PFSK-1 (cell line): ENCODE measurements at regions not wholly inside any gene's neighbourhood (a gene's known extent, or its start where the extent isn't known, plus 50 kb on each side); places are given as distances from the start of the nearest gene placed in this dataset.

Experiments
- FOXP2 ChIP-seq: optimal IDR thresholded peaks from 2 replicates; pipeline ENCODE3; 2011; ENCODE audit warnings: borderline replicate concordance, control low read depth, inconsistent platforms; ENCODE audit not compliant: insufficient read depth; ENCODE audit errors: extremely low read length, extremely low read depth
- POLR2AphosphoS5 ChIP-seq: IDR thresholded peaks from 2 replicates; pipeline ENCODE4 v1.6.1; 2012; ENCODE audit warnings: low read depth, mild to moderate bottlenecking, control low read depth, low read length, moderate library complexity
- SIN3A ChIP-seq: IDR thresholded peaks from 2 replicates; pipeline ENCODE4 v1.6.1; 2012; ENCODE audit warnings: mild to moderate bottlenecking, low read length, moderate library complexity, borderline replicate concordance; ENCODE audit not compliant: insufficient read depth
- TAF1 ChIP-seq: IDR thresholded peaks from 2 replicates; pipeline ENCODE4 v1.6.1; 2012; ENCODE audit warnings: low read length, control low read depth, borderline replicate concordance; ENCODE audit not compliant: insufficient read depth
- TF ChIP-seq, protein P1 (sequence below), 2 experiments: IDR thresholded peaks; 2 replicates each; pipeline versions ENCODE4 v1.6.1 to v1.8.0; 2011 to 2012; ENCODE audit warnings: low read depth in 2 of 2, low read length in 2 of 2, control low read depth in 1 of 2, inconsistent platforms in 1 of 2, mild to moderate bottlenecking in 1 of 2, moderate library complexity in 1 of 2; ENCODE audit not compliant: insufficient read depth in 1 of 2

DNA sequence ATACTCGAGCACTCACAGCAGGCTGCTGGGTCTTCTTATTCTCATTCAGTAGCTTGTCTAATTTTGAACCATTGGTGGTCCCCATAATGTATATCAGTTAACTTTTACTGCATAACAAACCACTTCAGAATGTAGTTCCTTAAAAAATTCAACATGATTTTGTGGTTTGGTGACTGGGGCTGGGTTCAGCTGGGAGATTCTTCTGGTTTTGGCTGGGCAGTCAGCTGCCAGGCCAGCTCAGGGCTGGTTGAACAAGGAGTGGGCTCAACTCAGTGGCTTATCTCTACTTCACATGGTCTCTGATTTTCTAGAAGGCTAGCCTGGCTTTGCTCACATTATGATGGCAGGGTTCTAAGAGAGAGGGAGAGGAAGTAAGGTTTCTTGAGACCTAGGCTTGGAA lies 292.4 kb upstream of the CHD6 start:
- no peak for TF ChIP-seq SIN3A
- TF ChIP-seq, protein P1, sequence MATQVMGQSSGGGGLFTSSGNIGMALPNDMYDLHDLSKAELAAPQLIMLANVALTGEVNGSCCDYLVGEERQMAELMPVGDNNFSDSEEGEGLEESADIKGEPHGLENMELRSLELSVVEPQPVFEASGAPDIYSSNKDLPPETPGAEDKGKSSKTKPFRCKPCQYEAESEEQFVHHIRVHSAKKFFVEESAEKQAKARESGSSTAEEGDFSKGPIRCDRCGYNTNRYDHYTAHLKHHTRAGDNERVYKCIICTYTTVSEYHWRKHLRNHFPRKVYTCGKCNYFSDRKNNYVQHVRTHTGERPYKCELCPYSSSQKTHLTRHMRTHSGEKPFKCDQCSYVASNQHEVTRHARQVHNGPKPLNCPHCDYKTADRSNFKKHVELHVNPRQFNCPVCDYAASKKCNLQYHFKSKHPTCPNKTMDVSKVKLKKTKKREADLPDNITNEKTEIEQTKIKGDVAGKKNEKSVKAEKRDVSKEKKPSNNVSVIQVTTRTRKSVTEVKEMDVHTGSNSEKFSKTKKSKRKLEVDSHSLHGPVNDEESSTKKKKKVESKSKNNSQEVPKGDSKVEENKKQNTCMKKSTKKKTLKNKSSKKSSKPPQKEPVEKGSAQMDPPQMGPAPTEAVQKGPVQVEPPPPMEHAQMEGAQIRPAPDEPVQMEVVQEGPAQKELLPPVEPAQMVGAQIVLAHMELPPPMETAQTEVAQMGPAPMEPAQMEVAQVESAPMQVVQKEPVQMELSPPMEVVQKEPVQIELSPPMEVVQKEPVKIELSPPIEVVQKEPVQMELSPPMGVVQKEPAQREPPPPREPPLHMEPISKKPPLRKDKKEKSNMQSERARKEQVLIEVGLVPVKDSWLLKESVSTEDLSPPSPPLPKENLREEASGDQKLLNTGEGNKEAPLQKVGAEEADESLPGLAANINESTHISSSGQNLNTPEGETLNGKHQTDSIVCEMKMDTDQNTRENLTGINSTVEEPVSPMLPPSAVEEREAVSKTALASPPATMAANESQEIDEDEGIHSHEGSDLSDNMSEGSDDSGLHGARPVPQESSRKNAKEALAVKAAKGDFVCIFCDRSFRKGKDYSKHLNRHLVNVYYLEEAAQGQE (IDR thresholded peaks at IDR 0.05; ENCODE audit: insufficient read depth in 1 of 2, low read depth in 2 of 2, low read length in 2 of 2): no peak
- TF ChIP-seq POLR2AphosphoS5: no peak
- no peak for TF ChIP-seq TAF1
- TF ChIP-seq FOXP2: no peak

DNA sequence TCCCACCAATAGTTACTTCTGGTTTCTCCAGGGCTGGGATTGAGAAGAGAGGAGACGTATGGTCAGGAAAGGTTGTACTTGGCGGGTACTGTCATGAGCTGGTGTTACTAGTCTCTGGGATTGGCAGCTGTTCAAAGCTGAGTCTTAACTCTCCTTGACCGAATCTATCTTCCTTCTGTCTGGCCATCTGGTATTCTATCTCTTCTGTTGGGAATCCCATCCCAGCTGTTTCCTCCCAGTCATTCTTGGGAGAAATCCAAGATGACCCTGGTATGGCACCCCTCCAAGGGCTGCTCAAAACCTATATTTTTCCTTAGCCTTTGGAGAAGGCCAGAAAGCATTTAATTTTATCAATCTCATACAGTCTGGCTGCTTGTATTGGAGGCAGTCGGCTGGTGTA lies 287.0 kb upstream of the CHD6 start:
- TF ChIP-seq POLR2AphosphoS5 (no peak), SIN3A (no peak), FOXP2 (no peak), TAF1 (no peak)
- TF ChIP-seq, protein P1 (IDR thresholded peaks at IDR 0.05; ENCODE audit: insufficient read depth in 1 of 2, low read depth in 2 of 2, low read length in 2 of 2): no peak

DNA sequence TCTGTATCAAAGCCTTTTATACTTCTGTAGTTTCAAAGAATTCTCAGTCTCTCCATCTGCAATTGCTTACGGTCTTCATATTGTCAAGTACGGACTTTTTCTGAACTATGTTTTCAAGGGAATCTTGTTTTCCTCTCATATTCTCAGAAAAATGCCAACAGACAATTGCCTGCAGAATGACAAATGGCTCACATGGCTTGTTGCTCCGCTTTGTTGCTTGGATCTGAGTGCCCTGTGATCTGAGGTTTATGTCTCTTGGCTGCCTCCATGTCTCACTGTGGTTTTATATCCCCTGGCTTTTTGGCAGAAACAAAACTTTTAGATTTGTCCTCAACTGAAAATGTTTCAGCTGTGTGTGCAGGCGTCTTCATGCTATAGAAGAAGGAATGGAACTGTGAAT lies 285.4 kb upstream of the CHD6 start:
- TF ChIP-seq, protein P1 (IDR thresholded peaks at IDR 0.05; ENCODE audit: insufficient read depth in 1 of 2, low read depth in 2 of 2, low read length in 2 of 2): no peak
- no peak for TF ChIP-seq TAF1
- TF ChIP-seq FOXP2: no peak
- TF ChIP-seq SIN3A: no peak
- TF ChIP-seq POLR2AphosphoS5: no peak

DNA sequence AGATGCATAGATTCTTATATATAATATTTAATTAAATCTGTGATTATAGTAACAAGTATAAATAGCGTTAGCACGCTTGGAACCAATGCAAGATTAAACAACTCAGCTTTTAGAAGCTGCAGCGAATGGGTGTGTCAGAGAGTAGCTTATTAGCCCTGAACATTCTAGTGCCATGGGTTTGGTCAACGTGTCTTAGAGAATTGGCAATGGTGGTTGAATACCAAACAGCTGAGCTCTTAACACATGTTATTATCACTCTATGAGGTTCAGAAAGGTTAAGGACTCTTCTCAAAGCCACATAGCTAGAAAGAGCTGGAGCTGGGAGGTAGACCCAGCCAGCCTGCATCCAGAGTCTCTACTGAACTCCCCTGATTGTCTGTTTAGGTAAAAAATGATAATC lies 284.2 kb upstream of the CHD6 start:
- no peak for TF ChIP-seq TAF1
- no peak for TF ChIP-seq POLR2AphosphoS5
- TF ChIP-seq, protein P1 (IDR thresholded peaks at IDR 0.05; ENCODE audit: insufficient read depth in 1 of 2, low read depth in 2 of 2, low read length in 2 of 2): no peak
- TF ChIP-seq FOXP2: no peak
- TF ChIP-seq SIN3A: no peak

DNA sequence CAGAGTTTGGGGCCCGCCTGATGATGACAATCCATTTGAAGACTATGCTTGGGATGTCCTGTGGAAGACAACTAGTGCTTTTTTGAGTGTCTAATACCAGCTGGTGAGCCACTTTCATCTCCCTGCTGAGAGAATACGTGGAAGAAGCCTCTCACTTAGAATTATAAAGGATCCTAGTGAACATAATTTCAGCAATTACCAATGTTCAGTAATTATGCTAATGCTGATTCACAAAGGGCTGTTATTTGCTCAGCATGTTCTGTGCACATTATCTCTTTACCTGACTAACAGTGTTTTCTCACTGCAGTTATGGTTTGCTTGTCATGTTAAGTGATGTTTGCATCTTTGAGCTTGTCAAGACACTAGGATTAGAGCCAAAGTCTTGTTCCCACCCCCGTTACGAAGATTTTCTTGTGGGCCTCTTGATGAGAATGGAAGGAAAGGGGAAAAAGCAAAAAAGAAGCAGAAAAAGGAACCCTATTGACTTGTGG lies 282.1 kb upstream of the CHD6 start:
- TF ChIP-seq SIN3A (no peak), FOXP2 (no peak), TAF1 (no peak), POLR2AphosphoS5 (no peak)
- TF ChIP-seq, protein P1 (IDR thresholded peaks at IDR 0.05; ENCODE audit: insufficient read depth in 1 of 2, low read depth in 2 of 2, low read length in 2 of 2): no peak
